Right kidney (tissue), 1 donor: ENCODE measurements at regions not wholly inside any gene's neighbourhood (a gene's known extent, or its start where the extent isn't known, plus 50 kb on each side); places are given as distances from the start of the nearest gene placed in this dataset.

ENCODE experiments used
- DNase-seq: peaks from one replicate; pipeline ENCODE4 v3.0.0-alpha.2; 2016

GRCh38 chr2:147548451-147548850, 296.4 kb upstream of the ACVR2A start:
- DNase-seq, result no peak

GRCh38 chr2:147547440-147547839, 297.4 kb upstream of the ACVR2A start:
- no peak for DNase-seq

GRCh38 chr2:147546109-147546508, 298.7 kb upstream of the ACVR2A start:
- DNase-seq, result no peak

- no peak for DNase-seq
Observed at GRCh38 chr2:147543056-147543455, 301.8 kb upstream of the ACVR2A start.

GRCh38 chr2:147542351-147542750, 302.5 kb upstream of the ACVR2A start:
- DNase-seq, result no peak

- DNase-seq, result no peak
Observed at GRCh38 chr2:147541314-147541713, 303.5 kb upstream of the ACVR2A start.

GRCh38 chr2:147538821-147539220, 306.0 kb upstream of the ACVR2A start:
- DNase-seq, result no peak

- no peak for DNase-seq
Observed at GRCh38 chr2:147538088-147538487, 306.7 kb upstream of the ACVR2A start.

GRCh38 chr2:147531269-147531668, 313.6 kb upstream of the ACVR2A start:
- DNase-seq, result no peak

- DNase-seq, result no peak
Observed at GRCh38 chr2:147530033-147530432, 314.8 kb upstream of the ACVR2A start.

- DNase-seq, result no peak
Observed at GRCh38 chr2:147525819-147526489, 318.9 kb upstream of the ACVR2A start.

- DNase-seq, result no peak
Observed at GRCh38 chr2:147524912-147525311, 319.9 kb upstream of the ACVR2A start.

GRCh38 chr2:147523415-147523814, 321.4 kb upstream of the ACVR2A start:
- no peak for DNase-seq

- DNase-seq, result no peak
Observed at GRCh38 chr2:147521936-147522335, 322.9 kb upstream of the ACVR2A start.

- no peak for DNase-seq
Observed at GRCh38 chr2:147520817-147521216, 324.0 kb upstream of the ACVR2A start.

- DNase-seq, result no peak
Observed at GRCh38 chr2:147519178-147519577, 325.7 kb upstream of the ACVR2A start.

GRCh38 chr2:147515213-147515612, 329.6 kb upstream of the ACVR2A start:
- DNase-seq, result no peak

GRCh38 chr2:147512206-147512605, 332.6 kb upstream of the ACVR2A start:
- DNase-seq, result no peak

GRCh38 chr2:147511491-147511948, 333.3 kb upstream of the ACVR2A start:
- peak; percentile 30 for DNase-seq

GRCh38 chr2:147509821-147510220, 335.0 kb upstream of the ACVR2A start:
- no peak for DNase-seq

- DNase-seq, result no peak
Observed at GRCh38 chr2:147506889-147507288, 337.9 kb upstream of the ACVR2A start.

GRCh38 chr2:147502711-147503290, 342.0 kb upstream of the ACVR2A start:
- no peak for DNase-seq

- DNase-seq, result no peak
Observed at GRCh38 chr2:147501968-147502367, 342.9 kb upstream of the ACVR2A start.

- DNase-seq, result no peak
Observed at GRCh38 chr2:147500819-147501395, 343.9 kb upstream of the ACVR2A start.
